HepG2 (cell line): ENCODE measurements at regions not wholly inside any gene's neighbourhood (a gene's known extent, or its start where the extent isn't known, plus 50 kb on each side); places are given as distances from the start of the nearest gene placed in this dataset.

Experiments used
- ATAC-seq: fragments of 200-7000 bp; cut with Tn5 transposase; 3 replicates; pipeline ENCODE4 v1.9.1; 2020; ENCODE audit warnings: mild to moderate bottlenecking, moderate library complexity
- BruUV-seq: library from RNA; stranded (reverse); fragments of 400-500 nt; replicated peaks from 2 replicates; lab custom pipeline; 2021; lab: Mats Ljungman, UMichigan
- CTCF ChIA-PET: fragments of 300-600 bp; formaldehyde crosslinking; extraction: SDS; loops from one replicate; lab custom pipeline; 2021; ENCODE audit warnings: low total read pairs, inconsistent platforms, low intra/inter-chr PET ratio; lab: Yijun Ruan, JAX
- POLR2A ChIA-PET: fragments of 350-600 bp; sonication (Branson Sonifier 250); formaldehyde crosslinking; loops from one replicate; lab custom pipeline; 2020; ENCODE audit warnings: antibody characterized with exemption, inconsistent platforms; lab: Yijun Ruan, JAX
- DNase-seq: peaks from one replicate; pipeline ENCODE4 v3.0.0-alpha.2; 2015; ENCODE audit warnings: low spot score
- FAIRE-seq: peaks from 3 replicates; lab custom pipeline; 2011; peaks lifted over from hg19 to GRCh38; lab: Jason Lieb, UNC
- H2AFZ ChIP-seq: one replicate; pipeline ENCODE4 v1.6.1; 2011; ENCODE audit warnings: low read length, inconsistent platforms
- H3K27ac ChIP-seq: fragments of 300-600 bp; 3 replicates; pipeline ENCODE4 v1.8.0; 2011; ENCODE audit warnings: mixed run types, mild to moderate bottlenecking, mixed read lengths, low read length, inconsistent platforms; ENCODE audit not compliant: insufficient read depth; ENCODE audit errors: extremely low read length
- H3K27me3 ChIP-seq, 2 experiments: fragments of 200-600 bp in 1 of 2; 2 replicates in 1 of 2; 3 replicates in 1 of 2; pipeline versions ENCODE4 v1.6.0 to v1.8.0; 2011; ENCODE audit warnings: low read length in 2 of 2, mild to moderate bottlenecking in 2 of 2, moderate library complexity in 2 of 2, inconsistent platforms in 1 of 2; ENCODE audit not compliant: insufficient read depth in 2 of 2, control insufficient read depth in 1 of 2
- H3K36me3 ChIP-seq, 2 experiments: fragments of 200-600 bp in 1 of 2; replicated peaks in 1 of 2; 2 replicates in 1 of 2; 3 replicates in 1 of 2; pipeline versions ENCODE4 v1.5.1 to v1.8.0; 2011; ENCODE audit warnings: low read length in 2 of 2, inconsistent platforms in 1 of 2; ENCODE audit not compliant: insufficient read depth in 2 of 2, control insufficient read depth in 1 of 2
- H3K4me1 ChIP-seq: 2 replicates; pipeline ENCODE4 v1.5.1; 2012; ENCODE audit warnings: low read length, inconsistent platforms; ENCODE audit not compliant: insufficient read depth
- H3K4me2 ChIP-seq: 2 replicates; pipeline ENCODE4 v1.6.0; 2011; ENCODE audit warnings: low read depth, low read length, inconsistent platforms
- H3K4me3 ChIP-seq, 3 experiments: fragments of 200-600 bp in 1 of 3; sonication (generic), shearing (Covaris generic) in 1 of 3; replicated peaks in 1 of 3; 2 replicates each; pipeline ENCODE4 v1.5.1; 2011 to 2016; ENCODE audit warnings: low read length in 3 of 3, inconsistent platforms in 2 of 3, low read depth in 2 of 3, mild to moderate bottlenecking in 2 of 3, control low read depth in 1 of 3, mixed read lengths in 1 of 3; ENCODE audit not compliant: insufficient read depth in 1 of 3
- H3K79me2 ChIP-seq: one replicate; pipeline ENCODE4 v1.6.1; 2011; ENCODE audit warnings: low read length, inconsistent platforms; ENCODE audit not compliant: insufficient read depth
- H3K9ac ChIP-seq: 2 replicates; pipeline ENCODE4 v1.6.0; 2011; ENCODE audit warnings: mild to moderate bottlenecking, low read depth, low read length, inconsistent platforms; ENCODE audit not compliant: insufficient read depth
- H3K9me3 ChIP-seq: 2 replicates; pipeline ENCODE4 v1.5.1; 2012; ENCODE audit warnings: mild to moderate bottlenecking, low read length
- H4K20me1 ChIP-seq: 2 replicates; pipeline ENCODE4 v1.6.0; 2011; ENCODE audit warnings: inconsistent platforms, mild to moderate bottlenecking, low read length, moderate library complexity; ENCODE audit not compliant: insufficient read depth
- HNF4A ChIP-seq: sonication (generic); formaldehyde crosslinking; IDR thresholded peaks from 2 replicates; pipeline ENCODE4 v1.4.0; 2020; ENCODE audit warnings: missing genetic modification reagents
- JUND ChIP-seq: sonication (generic); formaldehyde crosslinking; IDR thresholded peaks from 2 replicates; pipeline ENCODE4 v1.8.0; 2022; ENCODE audit warnings: mild to moderate bottlenecking, missing genetic modification reagents
- KAT7 ChIP-seq: IDR thresholded peaks from 2 replicates; pipeline ENCODE4 v1.6.1; 2018; ENCODE audit warnings: borderline replicate concordance, missing compliant biosample characterization
- KDM5B ChIP-seq: sonication (generic); formaldehyde crosslinking; IDR thresholded peaks from 2 replicates; pipeline ENCODE4 v1.4.0; 2020; ENCODE audit warnings: missing genetic modification reagents, mild to moderate bottlenecking, borderline replicate concordance
- MEF2D ChIP-seq: sonication (generic); formaldehyde crosslinking; IDR thresholded peaks from 2 replicates; pipeline ENCODE4 v1.5.1; 2020; ENCODE audit warnings: mild to moderate bottlenecking, missing genetic modification reagents
- MTA1 ChIP-seq: sonication (generic); formaldehyde crosslinking; IDR thresholded peaks from 2 replicates; pipeline ENCODE4 v1.4.0; 2020; ENCODE audit warnings: missing genetic modification reagents, mild to moderate bottlenecking, borderline replicate concordance
- RAD51 ChIP-seq: fragments of 450-650 bp; IDR thresholded peaks from 2 replicates; pipeline ENCODE4 v1.6.1; 2016; ENCODE audit warnings: borderline replicate concordance
- RARA ChIP-seq: IDR thresholded peaks from 2 replicates; pipeline ENCODE4 v1.6.1; 2016; ENCODE audit warnings: missing genetic modification reagents, missing compliant biosample characterization
- RXRB ChIP-seq: IDR thresholded peaks from 2 replicates; pipeline ENCODE4 v1.6.1; 2016; ENCODE audit warnings: borderline replicate concordance, missing genetic modification reagents, missing compliant biosample characterization
- WGBS: methylation state at CpG from one replicate; pipeline ENCODE4 v1.1.6; 2017; ENCODE audit warnings: low lambda C conversion rate; 5-methylcytosine and 5-hydroxymethylcytosine counted together
- in situ Hi-C: cut with HindIII; loops from 2 replicates; pipeline ENCODE4 v1.10.0; 2017; ENCODE audit warnings: low pct_unique_long_range_greater_than_20kb; ENCODE audit not compliant: extremely low pct_ligation_motif_present
- intact Hi-C: fragments of 100-400 bp; cut with micrococcal nuclease; formaldehyde crosslinking; loops from one replicate; pipeline ENCODE4 v1.10.0; 2022; ENCODE audit not compliant: unreplicated experiment
- TF ChIP-seq, protein P1 (sequence below): sonication (generic); formaldehyde crosslinking; IDR thresholded peaks from one replicate; pipeline ENCODE4 v1.5.1; 2020; ENCODE audit warnings: mild to moderate bottlenecking, missing genetic modification reagents; ENCODE audit errors: not compliant biosample characterization
- TF ChIP-seq, protein P2 (sequence below): sonication (generic); formaldehyde crosslinking; IDR thresholded peaks from 2 replicates; pipeline ENCODE4 v1.4.0; 2020; ENCODE audit warnings: missing genetic modification reagents

DNA sequence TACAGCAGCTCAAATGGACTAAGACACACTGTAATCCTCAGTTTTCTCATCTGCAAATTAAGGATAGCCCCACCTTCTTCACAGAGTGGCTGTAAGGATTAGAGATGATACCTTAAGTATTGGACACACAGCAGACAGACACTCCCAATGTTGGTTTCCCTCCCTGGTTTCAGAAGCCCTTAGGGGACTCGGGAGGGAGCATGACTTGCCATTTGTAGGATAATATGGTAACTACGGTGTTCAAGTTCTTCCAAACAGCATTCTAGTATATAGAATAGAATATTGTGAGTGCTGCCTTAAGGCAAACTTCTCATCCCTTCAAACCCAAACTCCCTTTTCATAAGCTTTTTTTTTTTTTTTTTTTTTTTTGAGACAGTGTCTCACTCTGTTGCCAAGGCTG, 101.9 kb downstream of the COPRS start (continued):
- TF ChIP-seq, protein P1, sequence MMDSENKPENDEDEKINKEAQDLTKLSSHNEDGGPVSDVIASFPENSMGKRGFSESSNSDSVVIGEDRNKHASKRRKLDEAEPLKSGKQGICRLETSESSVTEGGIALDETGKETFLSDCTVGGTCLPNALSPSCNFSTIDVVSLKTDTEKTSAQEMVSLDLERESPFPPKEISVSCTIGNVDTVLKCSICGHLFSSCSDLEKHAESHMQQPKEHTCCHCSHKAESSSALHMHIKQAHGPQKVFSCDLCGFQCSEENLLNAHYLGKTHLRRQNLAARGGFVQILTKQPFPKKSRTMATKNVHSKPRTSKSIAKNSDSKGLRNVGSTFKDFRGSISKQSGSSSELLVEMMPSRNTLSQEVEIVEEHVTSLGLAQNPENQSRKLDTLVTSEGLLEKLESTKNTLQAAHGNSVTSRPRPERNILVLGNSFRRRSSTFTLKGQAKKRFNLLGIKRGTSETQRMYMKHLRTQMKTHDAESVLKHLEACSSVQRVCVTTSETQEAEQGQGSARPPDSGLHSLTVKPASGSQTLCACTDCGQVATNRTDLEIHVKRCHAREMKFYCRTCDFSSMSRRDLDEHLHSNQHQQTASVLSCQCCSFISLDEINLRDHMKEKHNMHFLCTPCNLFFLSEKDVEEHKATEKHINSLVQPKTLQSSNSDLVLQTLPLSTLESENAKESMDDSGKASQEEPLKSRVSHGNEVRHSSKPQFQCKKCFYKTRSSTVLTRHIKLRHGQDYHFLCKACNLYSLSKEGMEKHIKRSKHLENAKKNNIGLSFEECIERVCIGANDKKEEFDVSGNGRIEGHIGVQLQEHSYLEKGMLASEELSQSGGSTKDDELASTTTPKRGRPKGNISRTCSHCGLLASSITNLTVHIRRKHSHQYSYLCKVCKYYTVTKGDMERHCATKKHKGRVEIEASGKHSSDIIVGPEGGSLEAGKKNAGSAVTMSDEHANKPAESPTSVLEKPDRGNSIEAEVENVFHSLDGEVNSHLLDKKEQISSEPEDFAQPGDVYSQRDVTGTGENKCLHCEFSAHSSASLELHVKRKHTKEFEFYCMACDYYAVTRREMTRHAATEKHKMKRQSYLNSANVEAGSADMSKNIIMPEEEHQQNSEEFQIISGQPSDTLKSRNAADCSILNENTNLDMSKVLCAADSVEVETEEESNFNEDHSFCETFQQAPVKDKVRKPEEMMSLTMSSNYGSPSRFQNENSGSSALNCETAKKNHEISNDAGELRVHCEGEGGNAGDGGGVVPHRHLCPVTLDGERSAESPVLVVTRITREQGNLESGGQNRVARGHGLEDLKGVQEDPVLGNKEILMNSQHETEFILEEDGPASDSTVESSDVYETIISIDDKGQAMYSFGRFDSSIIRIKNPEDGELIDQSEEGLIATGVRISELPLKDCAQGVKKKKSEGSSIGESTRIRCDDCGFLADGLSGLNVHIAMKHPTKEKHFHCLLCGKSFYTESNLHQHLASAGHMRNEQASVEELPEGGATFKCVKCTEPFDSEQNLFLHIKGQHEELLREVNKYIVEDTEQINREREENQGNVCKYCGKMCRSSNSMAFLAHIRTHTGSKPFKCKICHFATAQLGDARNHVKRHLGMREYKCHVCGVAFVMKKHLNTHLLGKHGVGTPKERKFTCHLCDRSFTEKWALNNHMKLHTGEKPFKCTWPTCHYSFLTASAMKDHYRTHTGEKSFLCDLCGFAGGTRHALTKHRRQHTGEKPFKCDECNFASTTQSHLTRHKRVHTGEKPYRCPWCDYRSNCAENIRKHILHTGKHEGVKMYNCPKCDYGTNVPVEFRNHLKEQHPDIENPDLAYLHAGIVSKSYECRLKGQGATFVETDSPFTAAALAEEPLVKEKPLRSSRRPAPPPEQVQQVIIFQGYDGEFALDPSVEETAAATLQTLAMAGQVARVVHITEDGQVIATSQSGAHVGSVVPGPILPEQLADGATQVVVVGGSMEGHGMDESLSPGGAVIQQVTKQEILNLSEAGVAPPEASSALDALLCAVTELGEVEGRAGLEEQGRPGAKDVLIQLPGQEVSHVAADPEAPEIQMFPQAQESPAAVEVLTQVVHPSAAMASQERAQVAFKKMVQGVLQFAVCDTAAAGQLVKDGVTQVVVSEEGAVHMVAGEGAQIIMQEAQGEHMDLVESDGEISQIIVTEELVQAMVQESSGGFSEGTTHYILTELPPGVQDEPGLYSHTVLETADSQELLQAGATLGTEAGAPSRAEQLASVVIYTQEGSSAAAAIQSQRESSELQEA (CRISPR knock-in tag), result no peak
- TF ChIP-seq MEF2D (CRISPR knock-in tag), result no peak
- no peak for TF ChIP-seq KDM5B (CRISPR knock-in tag)

DNA sequence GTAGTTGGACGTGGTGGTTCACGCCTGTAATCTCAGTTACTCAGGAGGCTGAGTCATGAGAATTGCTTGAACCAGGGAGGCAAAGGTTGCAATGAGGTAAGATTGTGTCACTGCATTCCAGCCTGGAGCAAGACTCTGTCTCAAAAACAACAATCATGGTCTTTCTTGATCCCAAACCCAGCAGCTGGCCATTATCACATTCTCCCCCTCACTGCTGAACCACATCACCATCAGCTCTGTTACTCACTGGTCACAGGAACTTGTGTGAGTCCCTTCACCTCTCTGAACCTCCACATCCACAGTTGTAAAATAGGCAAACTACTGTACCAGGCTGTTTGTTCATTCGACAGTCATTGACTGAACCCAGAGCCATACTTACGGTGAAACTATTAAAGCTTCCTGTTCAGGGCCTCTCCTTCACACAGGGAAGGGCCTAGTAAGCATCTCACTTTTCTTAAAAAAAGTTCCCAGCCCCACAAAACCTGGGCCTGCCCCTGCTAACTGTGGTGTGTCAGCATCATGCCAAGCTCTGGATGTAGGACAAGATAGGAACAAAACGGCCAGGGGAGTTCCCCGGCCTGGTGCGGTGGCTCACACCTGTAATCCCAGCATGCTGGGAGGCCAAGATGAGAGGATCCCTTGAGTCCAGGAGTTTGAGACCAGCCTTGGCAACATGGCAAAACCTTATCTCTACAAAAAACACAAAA, 104.7 kb downstream of the COPRS start:
- H3K27ac ChIP-seq, result no peak overlapping the region
- H3K4me1 ChIP-seq, result peaks cover 52% of the 10 kb centered on the region
- peak; percentile 48 for DNase-seq
- in situ Hi-C loops, result loop anchor here (10.0 kb wide), 1 partner anchor 60 kb away; no protein-coding TSS in a partner anchor
- no peaks in the 10 kb centered on the region for H3K79me2 ChIP-seq
- H4K20me1 ChIP-seq, result no peaks in the 10 kb centered on the region
- H3K36me3 ChIP-seq, result no peaks in the 10 kb centered on the region
- H3K4me3 ChIP-seq, result no peak overlapping the region
- intact Hi-C loops, result loop anchor here (10.0 kb wide), 1 partner anchor 50 kb away; no protein-coding TSS in a partner anchor
- POLR2A ChIA-PET, result no interaction called here
- 9% methylated on average over 6 of the region's 7 CpGs for WGBS
- CTCF ChIA-PET, result no interaction called here
- H3K4me2 ChIP-seq, result peak overlapping the region; percentile 24; the same call in 1 of the 2 replicates
- FAIRE-seq, result peak; percentile 12
- H2AFZ ChIP-seq, result no peak overlapping the region
- no peaks in the 10 kb centered on the region for H3K27me3 ChIP-seq
- no peaks in the 10 kb centered on the region for H3K9me3 ChIP-seq
- BruUV-seq, result no TSS peak
- no peak overlapping the region for H3K9ac ChIP-seq
- ATAC-seq, result peak; percentile 34
- TF ChIP-seq HNF4A (CRISPR knock-in tag) (peak; percentile 42), RAD51 (no peak), RXRB (CRISPR knock-in tag) (no peak), RARA (peak; percentile 65), MTA1 (CRISPR knock-in tag) (no peak), JUND (CRISPR knock-in tag) (0 out of 2 replicates have a peak, but pooled peaks have one; percentile 44), KAT7 (CRISPR knock-in tag) (no peak)
- TF ChIP-seq, protein P2, sequence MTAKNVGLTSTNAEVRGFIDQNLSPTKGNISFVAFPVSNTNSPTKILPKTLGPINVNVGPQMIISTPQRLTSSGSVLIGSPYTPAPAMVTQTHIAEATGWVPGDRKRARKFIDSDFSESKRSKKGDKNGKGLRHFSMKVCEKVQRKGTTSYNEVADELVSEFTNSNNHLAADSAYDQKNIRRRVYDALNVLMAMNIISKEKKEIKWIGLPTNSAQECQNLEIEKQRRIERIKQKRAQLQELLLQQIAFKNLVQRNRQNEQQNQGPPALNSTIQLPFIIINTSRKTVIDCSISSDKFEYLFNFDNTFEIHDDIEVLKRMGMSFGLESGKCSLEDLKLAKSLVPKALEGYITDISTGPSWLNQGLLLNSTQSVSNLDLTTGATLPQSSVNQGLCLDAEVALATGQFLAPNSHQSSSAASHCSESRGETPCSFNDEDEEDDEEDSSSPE, result no peak
